ENCODE measurements at regions not wholly inside any gene's neighbourhood (a gene's known extent, or its start where the extent isn't known, plus 50 kb on each side); places are given as distances from the start of the nearest gene placed in this dataset.
"Not testable (repeated sequence)": the region's sequence is repeated elsewhere in the genome, so short reads cannot be mapped to it uniquely, and the experiment has no call there.

DNA sequence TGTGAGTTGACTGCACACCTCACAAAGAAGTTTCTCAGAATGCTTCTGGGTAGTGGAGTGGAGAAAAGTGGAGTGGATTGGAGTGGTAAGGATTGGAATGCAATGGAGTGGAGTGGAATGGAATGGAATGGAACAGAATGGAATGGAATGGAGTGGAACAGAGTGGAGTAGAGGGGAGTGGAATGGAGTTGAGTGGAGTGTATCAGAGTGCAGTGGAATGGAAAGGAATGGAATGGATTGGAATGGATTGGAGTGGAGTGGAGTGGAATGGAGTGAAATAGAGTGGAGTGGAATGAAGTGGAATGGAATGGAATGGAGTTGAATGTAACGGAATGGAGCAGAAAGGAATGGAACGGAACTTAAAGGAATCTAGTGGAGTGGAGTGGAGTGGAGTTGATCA lies 5194.2 kb upstream of the TPTE start:
- not testable (repeated sequence) for H3K27ac ChIP-seq (ENCODE audit: low read depth in 1 of 2, low read length in 1 of 2); H3K27me3 ChIP-seq (ENCODE audit: control insufficient read depth in 2 of 2, insufficient read depth in 1 of 2, low read length in 1 of 2); H3K36me3 ChIP-seq (ENCODE audit: control insufficient read depth in 2 of 2, insufficient read depth in 2 of 2, low read length in 1 of 2); H3K4me3 ChIP-seq (ENCODE audit: low read length in 2 of 2); H3K4me1 ChIP-seq (ENCODE audit: control insufficient read depth in 2 of 2, insufficient read depth in 2 of 2, low read length in 2 of 2); DNase-seq (ENCODE audit: low read depth in 6 of 9, low spot score in 9 of 9); H3K9me3 ChIP-seq (ENCODE audit: control insufficient read depth in 2 of 2, insufficient read depth in 1 of 2, low read length in 1 of 2)
- no CpG with 5 or more reads among the region's 2 CpGs for WGBS

- H3K4me1 ChIP-seq (ENCODE audit: control insufficient read depth in 2 of 2, insufficient read depth in 2 of 2, low read length in 2 of 2); H3K36me3 ChIP-seq (ENCODE audit: control insufficient read depth in 2 of 2, insufficient read depth in 2 of 2, low read length in 1 of 2); H3K27ac ChIP-seq (ENCODE audit: low read depth in 1 of 2, low read length in 1 of 2); H3K9me3 ChIP-seq (ENCODE audit: control insufficient read depth in 2 of 2, insufficient read depth in 1 of 2, low read length in 1 of 2); DNase-seq (ENCODE audit: low read depth in 6 of 9, low spot score in 9 of 9); H3K27me3 ChIP-seq (ENCODE audit: control insufficient read depth in 2 of 2, insufficient read depth in 1 of 2, low read length in 1 of 2); H3K4me3 ChIP-seq (ENCODE audit: low read length in 2 of 2): not testable (repeated sequence)
- 82% methylated on average over 5 of the region's 8 CpGs for WGBS
These were observed 5192.0 kb upstream of the TPTE start for GRCh38 chr21:5329311-5329939.

DNA sequence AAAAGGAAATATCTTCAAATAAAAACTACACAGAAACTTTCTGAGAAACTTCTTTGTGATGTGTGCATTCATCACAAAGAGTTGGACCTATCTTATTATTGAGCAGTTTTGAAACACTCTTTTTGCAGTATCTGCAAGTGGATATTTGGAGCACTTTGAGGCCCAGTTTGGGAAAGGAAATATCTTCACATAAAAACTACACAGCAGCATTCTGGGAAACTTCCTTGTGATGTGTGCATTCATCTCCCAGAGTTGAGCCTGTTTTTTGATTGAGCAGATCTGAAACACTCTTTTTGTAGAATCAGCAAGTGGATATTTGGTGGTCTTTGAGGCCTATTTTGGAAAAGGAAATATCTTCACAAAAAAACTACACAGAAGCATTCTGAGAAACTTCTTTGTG lies 5163.5 kb upstream of the TPTE start:
- not testable (repeated sequence) for H3K27ac ChIP-seq (ENCODE audit: low read depth in 1 of 2, low read length in 1 of 2); H3K4me3 ChIP-seq (ENCODE audit: low read length in 2 of 2); H3K36me3 ChIP-seq (ENCODE audit: control insufficient read depth in 2 of 2, insufficient read depth in 2 of 2, low read length in 1 of 2); H3K4me1 ChIP-seq (ENCODE audit: control insufficient read depth in 2 of 2, insufficient read depth in 2 of 2, low read length in 2 of 2); H3K27me3 ChIP-seq (ENCODE audit: control insufficient read depth in 2 of 2, insufficient read depth in 1 of 2, low read length in 1 of 2); H3K9me3 ChIP-seq (ENCODE audit: control insufficient read depth in 2 of 2, insufficient read depth in 1 of 2, low read length in 1 of 2)
- peak in 1 of 9 donors; percentile 0 for DNase-seq (ENCODE audit: low read depth in 6 of 9, low spot score in 9 of 9)
